HPDE6-E6E7 (cell line): ENCODE measurements at regions not wholly inside any gene's neighbourhood (a gene's known extent, or its start where the extent isn't known, plus 50 kb on each side); places are given as distances from the start of the nearest gene placed in this dataset.

Source experiments
- DNase-seq: peaks from one replicate; pipeline ENCODE4 v3.0.0; 2011; ENCODE audit warnings: missing footprints; ENCODE audit errors: extremely low spot score

- no peak for DNase-seq
Measured at GRCh38 chr2:147649286-147649685, 195.5 kb upstream of the ACVR2A start.

- no peak for DNase-seq
Measured at GRCh38 chr2:147648471-147648870, 196.4 kb upstream of the ACVR2A start.

- no peak for DNase-seq
Measured at GRCh38 chr2:147647816-147648215, 197.0 kb upstream of the ACVR2A start.

GRCh38 chr2:147646818-147647468, 197.9 kb upstream of the ACVR2A start:
- no peak for DNase-seq

- no peak for DNase-seq
Measured at GRCh38 chr2:147644491-147644890, 200.3 kb upstream of the ACVR2A start.

GRCh38 chr2:147642765-147643164, 202.1 kb upstream of the ACVR2A start:
- no peak for DNase-seq

GRCh38 chr2:147641651-147642050, 203.2 kb upstream of the ACVR2A start:
- DNase-seq = no peak

- no peak for DNase-seq
Measured at GRCh38 chr2:147639891-147640290, 204.9 kb upstream of the ACVR2A start.

GRCh38 chr2:147639386-147639785, 205.4 kb upstream of the ACVR2A start:
- DNase-seq = no peak

GRCh38 chr2:147636886-147637285, 207.9 kb upstream of the ACVR2A start:
- no peak for DNase-seq

GRCh38 chr2:147636238-147636882, 208.5 kb upstream of the ACVR2A start:
- no peak for DNase-seq

GRCh38 chr2:147634826-147635225, 210.0 kb upstream of the ACVR2A start:
- no peak for DNase-seq

- no peak for DNase-seq
Measured at GRCh38 chr2:147632198-147632597, 212.6 kb upstream of the ACVR2A start.

- no peak for DNase-seq
Measured at GRCh38 chr2:147631294-147631693, 213.5 kb upstream of the ACVR2A start.

GRCh38 chr2:147630585-147630984, 214.2 kb upstream of the ACVR2A start:
- no peak for DNase-seq

GRCh38 chr2:147628971-147629421, 215.8 kb upstream of the ACVR2A start:
- no peak for DNase-seq

- no peak for DNase-seq
Measured at GRCh38 chr2:147623328-147623727, 221.5 kb upstream of the ACVR2A start.

- DNase-seq = no peak
Measured at GRCh38 chr2:147621656-147622197, 223.1 kb upstream of the ACVR2A start.

GRCh38 chr2:147619808-147620207, 225.0 kb upstream of the ACVR2A start:
- no peak for DNase-seq

- no peak for DNase-seq
Measured at GRCh38 chr2:147615726-147616125, 229.1 kb upstream of the ACVR2A start.

GRCh38 chr2:147614979-147615470, 229.8 kb upstream of the ACVR2A start:
- no peak for DNase-seq

- no peak for DNase-seq
Measured at GRCh38 chr2:147614471-147614870, 230.4 kb upstream of the ACVR2A start.

- DNase-seq = no peak
Measured at GRCh38 chr2:147610496-147611040, 234.3 kb upstream of the ACVR2A start.
